ENCODE measurements at regions not wholly inside any gene's neighbourhood (a gene's known extent, or its start where the extent isn't known, plus 50 kb on each side); places are given as distances from the start of the nearest gene placed in this dataset.
A peak's percentile ranks its signal among the peaks of the same experiment; 100 is the strongest.
"Not testable (repeated sequence)": the region's sequence is repeated elsewhere in the genome, so short reads cannot be mapped to it uniquely, and the experiment has no call there.

GRCh38 chrX:131402124-131402811 is 113.2 kb upstream of the IGSF1 start:
- TF ChIP-seq CTCF (IDR thresholded peaks at IDR 0.05), result no peak

DNA sequence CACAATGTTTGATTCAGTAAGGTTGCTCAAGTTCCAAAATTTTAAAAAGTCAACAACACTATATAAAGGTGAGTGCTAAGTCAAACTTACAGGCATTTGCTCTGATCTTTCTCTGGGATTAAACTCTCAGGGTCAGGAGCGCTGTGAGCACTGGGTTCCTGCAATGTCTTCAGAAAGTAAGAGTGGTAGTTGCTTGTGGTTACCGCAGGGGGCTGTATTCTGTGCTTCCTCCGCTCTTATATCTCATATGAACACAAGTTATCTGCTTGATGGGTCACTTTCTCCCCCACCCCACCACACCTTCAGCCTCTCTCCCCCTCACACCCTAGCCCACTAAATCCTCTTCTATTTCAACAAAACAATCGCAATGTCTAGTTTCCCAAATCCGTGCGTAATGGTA is 116.4 kb upstream of the IGSF1 start:
- H3K36me3 ChIP-seq, result no peaks in the 10 kb centered on the region
- no peak for TF ChIP-seq CTCF (IDR thresholded peaks at IDR 0.05)
- DNase-seq (no peak), FAIRE-seq (no peak), ATAC-seq (peak in 1 of 4 donors; percentile 20)
- no peak overlapping the region for H3K27ac ChIP-seq
- no peak overlapping the region for H3K4me3 ChIP-seq
- H3K9me3 ChIP-seq, result no peaks in the 10 kb centered on the region
- H3K27me3 ChIP-seq, result peaks cover 0 to 7% (median 0%) of the 10 kb centered on the region in 4 donors
- 42 to 65% methylated on average over 6 of the region's 6 CpGs for WGBS, 2 donors
- intact Hi-C loops (cut with DNase I), result no loop called here
- H3K4me1 ChIP-seq, result no peaks in the 10 kb centered on the region

More at GRCh38 chrX:131402124-131402811, 113.2 kb upstream of the IGSF1 start:
- no peak for FAIRE-seq
- no peaks in the 10 kb centered on the region for H3K36me3 ChIP-seq
- no peaks in the 10 kb centered on the region for H3K9me3 ChIP-seq
- no peaks in the 10 kb centered on the region for H3K4me1 ChIP-seq
- no peak overlapping the region for H3K4me3 ChIP-seq
- ATAC-seq, result peak in 2 of 4 donors; percentile 37 to 54
- DNase-seq, result no peak
- peaks cover 0 to 6% (median 0%) of the 10 kb centered on the region in 4 donors for H3K27me3 ChIP-seq
- intact Hi-C loops (cut with DNase I), result no loop called here
- no peak overlapping the region for H3K27ac ChIP-seq
- 33 to 47% methylated on average over 5 of the region's 5 CpGs for WGBS, 2 donors

- TF ChIP-seq CTCF (IDR thresholded peaks at IDR 0.05), result no peak
- Histone ChIP-seq H3K36me3 (no peaks in the 10 kb centered on the region), H3K9me3 (no peaks in the 10 kb centered on the region), H3K27me3 (no peaks in the 10 kb centered on the region), H3K4me1 (no peaks in the 10 kb centered on the region), H3K4me3 (no peak overlapping the region), H3K27ac (no peak overlapping the region)
- no peak for ATAC-seq
- FAIRE-seq, result no peak
- WGBS, 2 donors, result 33% methylated on average over 2 of the region's 2 CpGs
- intact Hi-C loops (cut with DNase I), result no loop called here
- no peak for DNase-seq
Observed at GRCh38 chrX:131424895-131425294, 119.0 kb upstream of the OR13H1 start.

DNA sequence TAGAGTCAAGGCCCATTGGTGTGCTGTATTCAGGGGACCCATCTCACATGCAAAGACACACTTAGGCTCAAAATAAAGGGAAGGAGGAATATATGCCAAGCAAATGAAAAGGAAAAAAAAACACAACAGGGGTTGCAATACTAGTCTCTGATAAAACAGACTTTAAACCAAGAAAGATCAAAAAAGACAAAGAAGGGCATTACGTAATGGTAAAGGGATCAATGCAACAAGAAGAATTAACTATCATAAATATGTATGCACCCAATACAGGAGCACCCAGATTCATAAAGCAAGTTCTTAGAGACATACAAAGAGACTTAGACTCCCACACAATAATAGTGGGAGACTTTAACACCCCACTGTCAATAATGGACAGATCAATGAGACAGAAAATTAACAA is 113.4 kb upstream of the OR13H1 start:
- H3K27me3 ChIP-seq; DNase-seq; H3K9me3 ChIP-seq; ATAC-seq; intact Hi-C loops (cut with DNase I); H3K4me1 ChIP-seq; H3K36me3 ChIP-seq; FAIRE-seq; H3K4me3 ChIP-seq; H3K27ac ChIP-seq: not testable (repeated sequence)
- 66 to 94% methylated on average over 1 of the region's 1 CpG for WGBS, 2 donors

- H3K4me1 ChIP-seq, result no peaks in the 10 kb centered on the region
- no peak overlapping the region for H3K27ac ChIP-seq
- no peak for TF ChIP-seq CTCF (IDR thresholded peaks at IDR 0.05)
- H3K9me3 ChIP-seq, result no peaks in the 10 kb centered on the region
- 40 to 46% methylated on average over 2 of the region's 2 CpGs for WGBS, 2 donors
- DNase-seq (no peak), FAIRE-seq (no peak), ATAC-seq (peak in 3 of 4 donors; percentile 69 to 77 (median 73))
- peaks cover 0 to 5% (median 2%) of the 10 kb centered on the region in 4 donors for H3K27me3 ChIP-seq
- H3K4me3 ChIP-seq, result no peak overlapping the region
- no peaks in the 10 kb centered on the region for H3K36me3 ChIP-seq
- intact Hi-C loops (cut with DNase I), result no loop called here
Observed at GRCh38 chrX:131441033-131441432, 102.8 kb upstream of the OR13H1 start.
